HG03159 (cell line): ENCODE measurements at regions not wholly inside any gene's neighbourhood (a gene's known extent, or its start where the extent isn't known, plus 50 kb on each side); places are given as distances from the start of the nearest gene placed in this dataset.
"Not testable (repeated sequence)": the region's sequence is repeated elsewhere in the genome, so short reads cannot be mapped to it uniquely, and the experiment has no call there.

ENCODE experiments used
- ATAC-seq: cut with Tn5 transposase; IDR thresholded peaks from one replicate; pipeline ENCODE4 v1.9.1; 2021; ENCODE audit warnings: mild to moderate bottlenecking, moderate library complexity; ENCODE audit not compliant: unreplicated experiment

DNA sequence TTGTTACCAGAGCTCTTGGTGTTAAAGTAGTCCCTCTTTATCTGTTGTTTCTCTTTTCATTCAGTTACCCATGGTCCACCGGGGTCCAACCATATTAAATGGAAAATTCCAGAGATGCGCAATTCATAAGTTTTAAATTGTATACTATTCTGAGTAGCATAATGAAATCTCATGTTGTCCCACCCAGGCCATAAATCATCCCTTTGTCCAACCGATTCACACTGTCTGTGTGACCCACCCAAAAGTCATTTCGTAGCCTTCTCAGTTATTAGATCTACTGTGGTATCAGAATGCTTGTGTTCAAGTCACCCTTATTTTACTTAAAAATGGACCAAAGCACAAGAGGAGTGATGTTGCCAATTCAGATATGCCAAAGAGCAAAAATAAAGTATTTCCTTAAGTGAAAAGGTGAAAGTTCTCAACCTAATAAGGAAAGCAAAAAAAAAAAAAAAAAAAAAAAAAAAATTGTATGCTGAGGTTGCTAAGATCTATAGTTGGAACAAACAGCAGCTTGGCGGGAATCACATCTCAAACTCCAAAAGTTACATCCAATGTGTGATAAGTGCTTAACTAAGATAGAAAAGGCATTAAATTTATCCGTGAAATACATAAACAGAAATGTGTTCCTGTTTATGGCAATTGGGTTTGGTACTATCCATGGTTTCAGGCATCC lies 106.8 kb upstream of the GPBP1 start:
- ATAC-seq = no peak

DNA sequence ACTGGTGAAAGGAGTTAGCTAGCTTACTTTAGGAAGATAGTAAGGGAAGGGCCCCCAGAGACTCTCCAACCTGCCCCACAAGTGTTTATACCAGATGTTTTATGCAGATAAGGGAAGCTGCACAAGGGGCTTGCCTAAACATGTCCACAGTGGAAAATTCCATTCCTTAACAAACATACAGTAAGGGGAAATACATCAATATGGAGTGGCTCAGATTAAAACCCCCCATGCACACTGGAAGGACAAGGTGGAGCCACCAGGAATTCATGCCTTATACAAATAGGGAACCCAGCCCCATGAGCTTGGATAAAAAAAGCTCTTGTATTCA lies 106.3 kb upstream of the GPBP1 start:
- ATAC-seq = no peak

DNA sequence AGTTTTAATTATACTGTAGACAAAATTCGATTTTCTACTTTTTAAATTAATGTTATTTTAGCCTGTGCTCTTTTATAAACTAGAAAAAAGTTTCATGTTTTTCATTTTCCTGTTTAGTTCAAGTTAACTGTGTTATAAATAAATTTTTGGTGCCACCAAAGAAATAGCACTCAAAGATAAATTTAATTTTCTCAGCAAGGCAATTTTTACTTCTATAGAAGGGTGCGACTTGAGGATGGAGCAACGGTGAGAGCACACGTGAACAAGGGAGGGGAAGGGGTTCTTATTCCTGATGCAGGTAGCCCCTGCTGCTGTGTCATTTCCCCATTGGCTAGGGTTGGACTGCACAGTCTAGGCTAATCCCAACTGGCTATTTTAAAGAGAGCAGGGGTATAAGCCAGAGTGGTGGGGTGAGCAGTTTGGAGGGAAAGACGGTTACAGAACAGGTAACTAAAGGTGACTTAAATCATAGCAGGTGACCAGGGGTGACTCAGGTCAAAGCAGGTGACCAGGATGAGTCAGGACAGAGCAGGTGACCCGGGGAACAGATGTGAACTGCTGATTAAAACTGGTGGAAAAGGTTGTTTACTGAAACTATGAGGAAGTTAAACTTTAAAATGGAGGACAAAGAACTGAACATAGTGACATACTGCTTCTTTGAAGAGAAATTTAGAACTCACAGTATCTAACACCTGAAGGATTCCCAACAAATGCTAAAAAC lies 104.6 kb upstream of the GPBP1 start:
- ATAC-seq = no peak

DNA sequence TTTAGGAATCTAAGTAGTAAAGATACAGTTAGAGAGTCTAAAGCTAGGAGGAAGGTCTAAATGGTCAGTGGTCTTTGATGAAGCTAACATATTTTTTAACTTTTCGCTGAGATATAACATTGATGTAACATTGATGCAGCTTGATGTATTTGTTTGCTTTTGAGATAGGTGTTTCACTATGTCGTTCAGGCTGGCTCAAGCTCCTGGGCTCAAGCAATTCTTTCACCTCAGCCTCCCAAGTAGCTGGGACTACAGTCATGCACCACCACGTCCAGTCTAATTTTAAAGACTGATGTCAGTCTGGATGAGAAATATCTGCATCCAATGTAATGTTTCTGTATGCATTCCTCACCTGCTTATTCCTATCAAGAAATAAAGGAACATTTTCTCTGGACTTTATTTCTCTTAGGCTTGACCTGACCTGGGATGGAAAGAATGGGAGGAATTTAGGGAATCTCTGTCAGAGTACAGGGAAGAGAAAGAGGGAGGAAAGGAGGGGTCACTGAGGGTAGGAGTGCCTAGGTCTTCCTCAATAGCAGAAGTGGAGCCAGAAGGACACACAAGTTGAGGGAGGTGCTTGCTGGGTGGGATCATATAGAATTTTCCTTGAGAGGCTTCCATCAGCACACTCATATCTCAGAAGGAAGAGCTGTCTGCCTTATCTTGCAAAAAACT lies 101.5 kb upstream of the GPBP1 start:
- no peak for ATAC-seq

DNA sequence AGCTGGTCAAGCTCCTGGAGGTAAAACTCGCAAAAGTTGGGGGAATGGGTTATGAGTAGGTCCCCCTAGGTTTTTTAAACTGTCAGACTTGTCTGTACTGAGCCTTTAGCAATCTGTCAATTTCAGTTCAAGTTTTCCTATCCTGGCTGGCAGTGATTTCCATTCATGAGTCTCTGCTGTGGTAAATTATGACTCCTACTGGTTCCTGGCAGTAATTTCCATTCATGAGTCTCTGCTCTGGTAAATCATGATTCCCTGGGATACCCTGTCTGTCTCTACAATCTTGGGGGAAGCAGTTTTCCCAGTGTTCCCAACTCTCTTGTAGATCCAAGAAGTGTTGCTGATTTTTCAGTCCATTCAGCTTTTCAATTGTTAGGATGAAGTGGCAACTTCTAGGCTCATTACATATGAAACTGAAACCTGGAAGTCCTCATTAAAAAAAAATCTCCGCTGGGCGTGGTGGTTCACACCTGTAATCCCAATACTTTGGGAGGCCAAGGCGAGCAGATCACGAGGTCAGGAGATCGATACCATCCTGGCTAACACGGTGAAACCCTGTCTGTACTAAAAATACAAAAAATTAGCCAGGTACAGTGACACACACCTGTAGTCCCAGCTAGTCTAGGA lies 91.3 kb upstream of the GPBP1 start:
- ATAC-seq = no peak

DNA sequence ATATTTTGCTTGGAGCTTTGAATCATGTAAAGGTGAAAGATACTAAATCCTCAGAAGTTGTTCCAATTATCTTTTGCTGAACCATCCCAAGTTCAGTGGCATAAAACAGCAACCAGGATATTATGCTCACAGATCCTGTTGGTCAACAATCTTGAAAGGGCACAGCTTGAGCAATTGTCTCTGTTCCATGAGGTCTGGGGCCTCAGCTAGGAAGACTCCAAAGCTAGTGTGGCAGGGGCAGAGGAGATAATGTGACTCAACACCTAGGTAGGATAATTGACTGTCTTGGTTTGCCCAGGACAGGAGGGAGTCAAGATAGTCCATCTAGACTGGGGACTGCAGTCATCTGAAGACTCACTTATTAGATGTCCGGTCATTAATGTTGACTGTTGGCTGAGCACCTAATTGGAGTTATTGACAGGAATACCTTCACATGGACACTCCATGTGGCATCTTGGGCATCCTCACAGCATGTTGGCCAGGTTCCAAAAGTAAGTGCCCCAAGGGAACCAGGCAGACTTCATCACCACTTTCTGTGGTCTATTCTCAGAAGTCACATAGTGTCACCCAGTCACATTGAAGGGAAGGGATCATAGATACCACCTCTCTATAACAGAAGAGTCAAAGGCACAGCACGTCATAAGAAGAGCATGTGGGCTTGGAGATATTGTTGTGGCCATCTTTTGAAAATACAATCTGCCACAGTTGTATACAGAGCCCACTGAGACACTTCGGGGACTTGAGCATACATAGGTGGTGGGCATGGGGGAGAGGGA lies 88.4 kb upstream of the GPBP1 start:
- no peak for ATAC-seq

DNA sequence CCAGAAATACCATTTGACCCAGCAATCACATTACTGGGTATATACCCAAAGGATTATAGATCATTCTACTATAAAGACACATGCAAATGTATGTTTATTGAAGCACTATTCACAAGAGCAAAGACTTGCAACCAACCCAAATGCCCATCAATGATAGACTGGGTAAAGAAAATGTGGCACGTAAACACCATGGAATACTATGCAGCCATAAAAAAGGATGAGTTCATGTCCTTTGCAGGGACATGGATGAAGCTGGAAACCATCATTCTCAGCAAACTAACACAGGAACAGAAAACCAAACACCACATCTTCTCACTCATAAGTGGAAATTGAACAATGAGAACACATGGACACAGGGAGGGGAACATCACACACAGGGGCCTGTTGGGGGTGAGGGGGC lies 85.9 kb upstream of the GPBP1 start:
- ATAC-seq = not testable (repeated sequence)

DNA sequence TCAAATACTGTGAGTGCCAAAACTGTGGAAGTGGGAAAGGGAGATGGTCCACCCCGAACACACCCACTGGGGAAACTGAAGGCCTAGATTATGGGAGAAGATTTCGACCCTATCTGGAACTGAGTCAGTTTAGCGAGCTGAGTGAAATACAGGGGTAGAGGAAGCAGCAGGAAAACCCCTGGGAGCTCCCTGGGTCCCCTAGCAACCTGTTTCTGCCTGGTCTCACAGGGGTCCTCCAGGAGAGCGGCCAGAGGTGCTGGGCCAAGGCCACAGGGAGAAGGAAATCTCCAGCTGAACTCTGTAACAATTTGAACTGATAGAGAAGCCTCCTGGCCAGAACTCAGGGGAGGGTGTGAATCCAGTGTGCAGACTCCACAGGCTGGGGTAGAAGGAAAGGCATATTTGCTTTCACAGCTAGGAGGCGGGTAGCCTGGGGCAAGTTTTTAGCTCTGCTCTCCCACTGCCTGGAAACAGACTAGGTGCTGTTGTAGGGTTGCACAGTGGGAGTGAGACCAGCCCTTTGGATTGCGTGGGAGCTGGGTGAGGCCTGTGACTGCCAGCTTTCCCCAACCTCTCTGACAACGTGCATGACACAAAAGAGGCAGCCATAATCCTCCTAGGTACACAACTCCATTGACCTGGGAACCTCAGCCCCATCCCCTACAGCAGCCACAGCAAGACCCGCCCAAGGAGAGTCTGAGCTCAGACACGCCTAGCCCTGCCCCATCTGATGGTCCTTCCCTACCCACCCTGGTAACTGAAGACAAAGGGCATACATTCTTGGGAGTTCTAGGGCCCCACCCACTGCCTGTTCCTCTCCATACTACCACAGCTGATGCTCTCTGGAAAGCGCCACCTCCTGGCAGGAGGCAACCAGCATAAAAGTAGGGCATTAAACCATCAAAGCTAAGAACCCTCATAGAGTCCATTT lies 78.8 kb upstream of the GPBP1 start:
- ATAC-seq = no peak

DNA sequence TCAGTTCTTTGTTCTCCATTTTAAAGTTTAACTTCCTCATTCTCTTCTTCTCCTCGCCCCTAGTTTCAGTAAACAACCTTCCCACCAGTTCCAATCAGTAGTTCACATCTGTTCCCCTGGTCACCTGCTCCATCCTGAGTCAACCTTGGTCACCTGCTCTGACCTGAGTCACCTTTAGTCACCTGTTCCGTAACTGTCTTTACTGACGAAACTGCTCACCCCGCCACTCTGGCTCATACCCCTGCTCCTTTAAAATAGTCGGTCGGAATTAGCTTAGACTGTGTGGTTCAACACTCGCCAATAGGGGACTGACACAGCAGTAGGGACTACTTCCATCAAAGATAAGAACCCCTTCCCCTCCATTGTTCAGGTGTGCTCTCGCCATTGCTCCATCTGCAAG lies 76.3 kb upstream of the GPBP1 start:
- no peak for ATAC-seq

DNA sequence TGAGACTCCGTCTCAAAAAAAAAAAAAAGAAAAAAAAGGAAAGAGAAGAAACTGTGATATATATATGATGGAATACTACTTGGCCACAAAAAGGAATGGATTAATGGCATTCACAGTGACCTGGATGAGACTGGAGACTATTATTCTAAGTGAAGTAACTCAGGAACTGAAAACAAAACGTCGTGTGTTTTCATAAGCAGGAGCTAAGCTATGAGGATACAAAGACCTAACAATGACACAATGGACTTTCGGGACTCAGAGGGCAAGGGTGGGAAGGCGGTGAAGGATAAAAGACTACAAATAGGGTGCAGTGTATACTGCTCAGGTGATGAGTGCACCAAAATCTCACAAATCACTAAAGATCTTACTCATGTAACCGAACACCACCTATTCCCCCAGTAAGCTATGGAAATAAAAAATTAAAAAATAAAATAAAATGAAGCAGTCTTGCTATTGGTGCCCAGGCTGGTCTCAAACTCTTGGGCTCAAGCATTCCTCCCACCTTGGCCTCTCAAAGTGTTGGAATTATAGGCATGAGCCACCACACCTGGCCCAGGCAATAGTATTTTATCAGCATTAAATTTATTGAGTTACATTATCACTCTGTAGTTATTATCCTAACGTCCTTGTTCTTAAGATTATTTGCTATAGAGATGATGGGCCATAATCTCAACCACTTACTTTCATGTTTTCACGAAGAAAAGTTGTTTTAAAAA lies 71.5 kb upstream of the GPBP1 start:
- ATAC-seq = no peak

DNA sequence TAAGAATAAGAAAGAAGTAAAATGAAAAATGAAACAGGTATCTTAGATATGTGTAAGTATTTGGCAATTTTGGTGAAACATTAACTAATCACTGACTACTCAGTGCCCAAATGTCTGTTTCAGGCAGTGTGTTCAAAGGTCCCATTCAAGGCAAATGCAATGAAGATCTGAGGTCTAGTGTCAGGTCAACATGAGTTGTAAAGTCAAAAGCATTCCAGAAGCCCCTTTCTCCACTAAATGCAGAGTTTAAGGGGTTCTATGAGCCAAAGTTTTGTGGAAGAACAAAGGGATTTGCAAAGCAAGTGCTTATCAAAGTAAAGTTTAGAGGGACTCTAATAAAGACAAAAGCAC lies 71.0 kb upstream of the GPBP1 start:
- no peak for ATAC-seq

DNA sequence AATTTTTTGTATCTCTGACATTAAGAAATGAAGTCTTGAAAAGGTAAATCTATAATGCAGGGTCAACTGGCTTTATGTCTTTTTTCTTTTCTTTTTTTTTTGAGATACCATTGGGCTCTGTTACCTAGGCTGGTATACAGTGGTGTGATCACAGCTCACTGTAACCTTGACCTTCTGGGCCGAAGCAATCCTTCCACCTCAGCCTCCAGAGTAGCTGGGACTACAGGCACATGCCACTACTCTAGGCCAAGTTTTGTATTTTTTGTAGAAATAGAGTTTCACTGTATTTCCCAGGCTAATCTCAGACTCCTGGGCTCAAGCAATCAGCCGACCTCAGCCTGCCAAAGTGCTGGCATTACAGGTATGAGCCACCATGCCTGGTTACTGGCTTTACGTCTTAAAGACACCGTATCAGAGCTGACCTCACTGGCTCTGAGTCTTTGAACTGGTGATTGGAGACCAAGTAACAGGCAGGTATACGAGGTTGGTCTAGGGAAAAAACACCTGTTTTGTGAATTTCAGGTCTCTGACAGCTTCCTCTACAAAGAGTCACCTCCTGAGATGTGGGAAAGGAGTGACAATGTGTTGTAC lies 70.4 kb upstream of the GPBP1 start:
- ATAC-seq = no peak

DNA sequence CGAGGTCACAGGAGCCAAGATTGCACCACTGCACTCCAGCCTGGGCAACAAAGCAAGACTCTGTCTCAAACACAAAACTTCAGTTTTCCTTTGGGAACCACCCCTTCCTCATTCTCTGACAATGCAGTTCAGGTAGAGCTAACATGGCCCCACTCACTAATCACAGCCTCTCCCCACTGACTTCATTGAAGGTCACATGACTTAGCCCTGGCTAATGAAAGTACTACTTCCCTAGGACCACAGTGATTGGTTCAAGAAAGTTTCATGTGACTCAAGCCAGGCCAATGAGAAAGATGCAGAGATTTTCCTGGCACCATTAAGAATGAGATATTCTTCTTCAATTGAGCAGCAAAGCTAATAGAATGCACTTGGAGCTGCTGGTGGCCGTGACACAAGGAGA lies 67.2 kb upstream of the GPBP1 start:
- no peak for ATAC-seq

DNA sequence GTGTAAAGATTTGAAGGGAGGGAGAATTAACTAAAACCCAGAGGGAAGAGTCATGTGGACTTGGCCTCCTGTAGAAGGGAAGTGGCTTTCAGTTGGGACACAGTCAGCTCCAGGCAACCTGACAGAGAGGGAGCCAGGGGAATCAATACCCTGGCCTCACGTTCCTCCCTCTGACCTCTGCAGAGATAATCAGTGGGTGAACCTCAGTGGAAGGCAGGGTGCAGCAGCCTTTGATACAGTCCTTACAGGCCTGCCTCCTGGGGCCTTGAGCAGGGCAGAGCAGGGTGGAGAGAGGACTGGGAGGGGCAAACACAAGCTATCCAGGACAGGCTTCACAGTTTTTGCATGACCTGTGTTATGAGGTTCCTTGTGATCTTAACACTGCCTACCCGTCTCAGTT lies 61.9 kb upstream of the GPBP1 start:
- ATAC-seq = no peak

DNA sequence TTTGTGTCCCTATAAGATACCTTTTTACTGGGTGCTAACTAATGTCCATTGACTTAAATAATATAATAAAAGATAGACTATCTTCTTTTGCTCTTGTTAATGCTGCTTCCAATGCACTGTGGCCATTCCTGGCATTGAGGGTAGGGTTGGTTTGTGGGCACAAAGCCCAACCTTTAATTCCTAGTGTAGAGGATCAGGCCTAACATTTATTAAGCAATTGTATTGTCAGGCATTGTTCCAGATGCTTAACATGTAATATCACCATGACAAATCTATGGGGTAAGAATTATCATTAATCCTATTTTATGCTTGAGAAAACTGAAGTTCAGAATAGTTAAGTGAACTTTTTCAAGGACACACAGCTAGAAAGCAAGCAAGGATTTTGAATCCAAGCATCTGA lies 60.4 kb upstream of the GPBP1 start:
- ATAC-seq = no peak

DNA sequence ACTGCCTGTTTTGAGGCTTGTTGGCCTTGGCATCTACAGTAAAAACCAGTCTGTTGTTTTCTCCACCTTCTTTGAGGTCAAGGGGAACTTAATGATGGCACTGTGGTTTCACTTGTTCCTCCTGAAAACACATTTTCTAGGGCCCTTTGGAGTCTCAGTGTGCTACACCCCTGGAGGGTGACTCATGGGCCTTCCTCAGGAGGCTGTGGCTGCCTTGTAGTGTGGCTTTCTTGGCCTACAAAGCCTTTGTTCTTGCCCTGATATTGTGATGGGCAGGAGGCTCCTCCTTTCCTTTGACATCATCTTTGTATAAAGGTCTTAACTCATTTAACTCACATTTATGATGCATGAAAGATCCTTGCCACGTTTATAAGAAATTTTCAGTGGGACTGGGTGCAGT lies 56.3 kb upstream of the GPBP1 start:
- ATAC-seq = no peak

DNA sequence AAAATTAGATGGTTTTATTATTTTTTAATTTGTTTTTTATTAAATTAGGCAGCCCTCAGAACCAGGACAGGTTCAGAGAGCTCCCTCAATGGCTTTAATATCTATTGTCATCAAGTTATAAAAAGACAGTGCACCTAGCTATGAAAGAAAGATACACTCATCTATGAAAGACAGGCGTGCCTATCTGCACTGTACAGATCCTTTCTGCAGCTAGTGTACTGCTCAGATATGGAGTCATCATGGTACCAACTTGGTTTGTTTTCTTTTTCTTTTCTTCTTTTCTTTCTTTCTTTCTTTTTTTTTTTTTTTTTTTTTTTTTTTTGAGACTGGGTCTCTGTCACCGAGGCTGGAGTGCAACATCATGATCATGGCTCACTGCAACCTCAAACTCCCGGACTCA lies 54.8 kb upstream of the GPBP1 start:
- no peak for ATAC-seq

DNA sequence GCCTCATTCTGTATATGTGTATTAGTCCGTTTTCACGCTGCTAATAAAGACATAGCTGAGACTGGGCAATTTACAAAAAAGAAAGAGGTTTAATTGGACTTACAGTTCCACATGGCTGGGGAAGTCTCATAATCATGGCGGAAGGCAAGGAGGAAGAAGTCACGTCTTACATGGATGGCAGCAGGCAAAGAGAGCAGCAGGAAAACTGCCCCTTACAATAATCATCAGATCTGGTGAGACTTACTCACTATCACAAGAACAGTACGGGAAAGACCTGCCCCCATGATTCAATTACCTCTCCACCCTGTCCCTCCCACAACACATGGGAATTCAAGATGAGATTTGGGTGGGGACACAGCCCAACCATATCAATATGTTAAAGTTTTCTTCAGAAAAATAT lies 49.8 kb upstream of the GPBP1 start:
- no peak for ATAC-seq
